Aorta (tissue), 5 donors: ENCODE measurements at regions not wholly inside any gene's neighbourhood (a gene's known extent, or its start where the extent isn't known, plus 50 kb on each side); places are given as distances from the start of the nearest gene placed in this dataset.
"Not testable (repeated sequence)": the region's sequence is repeated elsewhere in the genome, so short reads cannot be mapped to it uniquely, and the experiment has no call there.

Experiments used
- ATAC-seq: fragments of 200-7000 bp; cut with Tn5 transposase; one replicate; pipeline ENCODE4 v1.9.1; 2022; ENCODE audit warnings: moderate library complexity; ENCODE audit not compliant: low FRiP score
- DNase-seq, 2 donors: peaks; one replicate each; pipeline ENCODE4 v3.0.0-alpha.2; 2020
- H3K27ac ChIP-seq, 2 donors: one replicate each; pipeline ENCODE4 v1.5.1; 2013; ENCODE audit warnings: low read length in 2 of 2, mild to moderate bottlenecking in 2 of 2, moderate library complexity in 2 of 2, control low read depth in 1 of 2, inconsistent platforms in 1 of 2, low read depth in 1 of 2
- H3K27me3 ChIP-seq, 2 donors: one replicate each; pipeline ENCODE4 v1.6.1; 2013; ENCODE audit warnings: control low read depth in 1 of 2, low read length in 1 of 2, mild to moderate bottlenecking in 1 of 2, moderate library complexity in 1 of 2; ENCODE audit not compliant: insufficient read depth in 2 of 2, control insufficient read depth in 1 of 2
- H3K36me3 ChIP-seq, 2 donors: one replicate each; pipeline ENCODE4 v1.6.1; 2013; ENCODE audit warnings: control low read depth in 1 of 2, low read length in 1 of 2, mild to moderate bottlenecking in 1 of 2; ENCODE audit not compliant: insufficient read depth in 2 of 2, control insufficient read depth in 1 of 2
- H3K4me1 ChIP-seq, 2 donors: one replicate each; pipeline ENCODE4 v1.6.1; 2013; ENCODE audit warnings: low read length in 2 of 2, control low read depth in 1 of 2, mild to moderate bottlenecking in 1 of 2, moderate library complexity in 1 of 2; ENCODE audit not compliant: insufficient read depth in 2 of 2, control insufficient read depth in 1 of 2
- H3K4me3 ChIP-seq, 2 donors: one replicate each; pipeline ENCODE4 v1.5.1; 2013; ENCODE audit warnings: low read length in 2 of 2, control low read depth in 1 of 2, mild to moderate bottlenecking in 1 of 2
- H3K9me3 ChIP-seq: one replicate; pipeline ENCODE4 v1.6.1; 2013; ENCODE audit warnings: mild to moderate bottlenecking, low read length; ENCODE audit not compliant: control insufficient read depth
- WGBS, 2 donors: extraction: QIAGEN DNeasy Blood & Tissue Kit; methylation state at CpG; one replicate each; pipeline ENCODE4 v1.1.7; 2013; 5-methylcytosine and 5-hydroxymethylcytosine counted together
- intact Hi-C, 2 donors: fragments of 100-400 bp; cut with DNase I; formaldehyde crosslinking; loops; one replicate each; pipeline versions ENCODE4 v1.14.2 to v1.15.0; 2022
- donor health status: healthy with polysubstance abuse.
- donor health status: Bipolar disorder and iron deficiency.
- donor health status: DM: no; HTN: no; CAD: no.
- donor health status: DM: no; HTN: no; CAD: no.
- donor health status: DM: yes; HTN: yes; CAD: no.

DNA sequence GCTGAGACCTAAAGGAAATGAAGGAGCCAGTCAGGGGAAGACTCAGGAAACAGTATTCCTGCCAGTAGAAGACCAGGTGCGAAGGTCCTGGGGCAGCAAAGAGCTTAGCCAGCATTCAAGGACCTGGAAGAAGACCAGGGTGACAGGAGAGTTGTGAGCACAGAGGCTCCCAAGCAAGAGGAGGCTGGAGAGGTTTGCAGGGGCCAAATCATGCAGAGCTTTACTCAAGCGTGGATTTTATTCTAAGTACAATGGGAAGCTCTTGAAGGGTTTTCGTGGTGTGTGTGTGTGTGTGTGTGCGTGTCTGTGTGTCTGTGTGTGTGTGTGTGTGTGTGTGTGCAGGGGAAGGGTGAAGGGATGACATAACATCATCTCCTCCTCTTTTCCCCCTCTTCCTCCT lies 200.7 kb upstream of the IRF2BP2 start:
- H3K9me3 ChIP-seq, ATAC-seq, H3K27me3 ChIP-seq, intact Hi-C loops, H3K4me3 ChIP-seq, H3K4me1 ChIP-seq, H3K36me3 ChIP-seq, H3K27ac ChIP-seq, DNase-seq: not testable (repeated sequence)
- 72 to 100% methylated on average over 1 to 4 of the region's 4 CpGs for WGBS, 2 donors

DNA sequence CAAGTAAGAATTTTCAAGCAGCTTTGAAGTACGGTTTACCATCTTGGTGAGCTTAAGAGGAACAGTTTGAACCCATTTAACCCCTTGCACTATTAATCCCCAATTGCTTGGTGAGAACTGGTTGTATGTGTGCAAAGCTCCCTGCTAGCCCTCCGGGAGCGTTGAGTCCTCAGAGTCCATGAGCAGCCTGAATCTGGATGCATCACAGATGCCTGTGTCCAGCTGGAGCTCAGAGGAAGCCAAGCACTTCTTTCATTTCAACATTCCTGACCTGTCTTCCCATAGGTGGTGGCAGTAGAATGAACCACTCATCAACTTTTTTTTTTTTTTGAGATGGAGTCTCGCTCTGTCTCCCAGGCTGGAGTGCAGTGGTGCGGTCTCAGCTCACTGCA lies 199.9 kb upstream of the IRF2BP2 start:
- intact Hi-C loops = not testable (repeated sequence)

DNA sequence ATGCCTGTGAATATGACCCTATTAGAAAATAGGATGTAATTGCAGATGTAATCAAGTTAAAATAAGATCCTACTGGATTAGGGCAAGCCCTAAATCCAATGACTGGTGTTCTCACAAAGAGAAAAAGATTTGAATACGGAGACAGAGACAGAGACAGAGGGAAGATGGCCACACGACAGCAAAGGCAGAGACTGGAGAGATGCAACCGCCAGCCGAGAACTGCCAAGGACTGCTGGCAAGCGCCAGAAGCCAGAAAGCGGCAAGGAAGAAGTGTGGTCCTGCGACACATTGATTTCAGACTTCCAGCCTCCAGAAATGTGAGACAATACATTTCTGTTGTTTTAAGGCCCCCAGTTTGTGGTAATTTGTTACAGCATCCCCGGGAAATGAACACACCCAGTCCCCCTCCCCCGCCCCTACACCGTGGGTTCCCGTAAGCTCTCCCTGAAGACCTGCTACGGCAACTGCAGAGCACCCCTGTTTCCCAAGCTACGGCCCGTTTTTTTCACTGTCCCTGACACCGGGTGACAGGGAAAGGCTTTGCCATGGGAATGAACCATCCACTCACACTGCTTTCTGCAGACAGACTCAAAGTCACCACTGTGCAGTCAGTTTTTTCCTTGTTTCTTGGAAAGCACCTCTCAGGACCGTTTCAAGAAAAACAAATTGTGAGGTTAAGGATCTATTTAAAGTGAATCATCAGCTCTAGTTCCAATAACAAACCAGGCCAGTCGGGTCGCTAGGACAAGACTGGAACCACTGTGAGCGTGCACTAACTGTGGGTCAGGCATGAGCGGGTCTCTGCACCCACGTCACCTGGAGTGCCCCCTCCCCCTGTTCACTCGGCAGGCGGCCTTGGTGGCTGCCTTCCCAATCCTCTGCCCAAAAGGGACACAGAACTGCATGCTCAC lies 199.2 kb upstream of the IRF2BP2 start:
- H3K9me3 ChIP-seq, H3K36me3 ChIP-seq, H3K4me1 ChIP-seq, H3K4me3 ChIP-seq, intact Hi-C loops, H3K27me3 ChIP-seq: not testable (repeated sequence)
- 5 to 8% methylated on average over 13 to 15 of the region's 23 CpGs for WGBS, 2 donors
- peak; percentile 72 to 82 for DNase-seq
- ATAC-seq = peak; percentile 81
- H3K27ac ChIP-seq = peak overlapping the region in 1 of 2 donors; percentile 28

More for the DNA sequence above, 199.9 kb upstream of the IRF2BP2 start:
- not testable (repeated sequence) for H3K4me3 ChIP-seq, H3K36me3 ChIP-seq, H3K27me3 ChIP-seq, H3K9me3 ChIP-seq, H3K4me1 ChIP-seq, DNase-seq, ATAC-seq
- peak overlapping the region in 1 of 2 donors; percentile 28 for H3K27ac ChIP-seq
- 18 to 44% methylated on average over 3 to 5 of the region's 5 CpGs for WGBS, 2 donors

DNA sequence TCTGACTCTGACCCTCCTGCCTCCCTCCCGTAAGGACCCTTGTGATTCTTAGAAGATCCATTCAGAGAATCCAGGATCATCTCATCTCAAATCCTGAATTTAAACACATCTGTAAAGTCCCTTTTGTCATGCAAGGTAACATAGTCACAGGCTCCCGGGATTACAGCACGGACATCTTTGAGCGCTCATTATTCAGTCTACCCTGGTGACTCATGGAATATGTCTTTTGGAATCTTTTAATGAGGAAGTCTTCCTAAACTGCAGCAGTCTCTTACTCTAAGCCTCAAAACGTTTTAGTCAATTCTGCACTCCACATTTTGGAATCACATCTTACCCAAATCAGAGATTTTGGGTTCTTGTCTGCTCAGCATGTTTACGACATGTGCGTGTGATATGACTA lies 198.5 kb upstream of the IRF2BP2 start:
- ATAC-seq = peak; percentile 58
- H3K4me1 ChIP-seq, DNase-seq, H3K9me3 ChIP-seq, H3K27me3 ChIP-seq, intact Hi-C loops, H3K36me3 ChIP-seq, H3K27ac ChIP-seq, H3K4me3 ChIP-seq: not testable (repeated sequence)
- 28 to 40% methylated on average over 3 to 4 of the region's 7 CpGs for WGBS, 2 donors

DNA sequence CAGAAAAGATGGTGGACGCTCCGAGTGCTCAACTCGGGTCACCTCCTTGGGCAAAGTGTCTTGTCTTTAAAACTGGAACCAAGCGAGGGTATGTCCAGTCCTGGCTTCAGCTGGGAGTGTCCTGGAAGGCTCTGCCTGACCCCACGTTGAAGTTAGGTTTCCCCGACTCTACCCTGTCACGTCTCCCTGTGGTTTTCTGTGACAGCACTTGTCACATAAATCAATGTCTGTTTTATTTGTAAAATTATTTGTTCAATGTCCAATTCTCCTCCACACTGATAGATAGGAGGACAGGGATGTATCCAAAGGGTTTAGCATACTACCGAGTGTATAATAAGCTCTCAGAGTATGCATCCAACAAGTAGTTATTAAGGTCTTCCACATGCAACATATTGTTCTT lies 197.7 kb upstream of the IRF2BP2 start:
- intact Hi-C loops, H3K4me3 ChIP-seq, H3K4me1 ChIP-seq, DNase-seq, ATAC-seq, H3K9me3 ChIP-seq, H3K36me3 ChIP-seq, H3K27ac ChIP-seq, H3K27me3 ChIP-seq: not testable (repeated sequence)
- 82 to 86% methylated on average over 3 of the region's 8 CpGs for WGBS, 2 donors

DNA sequence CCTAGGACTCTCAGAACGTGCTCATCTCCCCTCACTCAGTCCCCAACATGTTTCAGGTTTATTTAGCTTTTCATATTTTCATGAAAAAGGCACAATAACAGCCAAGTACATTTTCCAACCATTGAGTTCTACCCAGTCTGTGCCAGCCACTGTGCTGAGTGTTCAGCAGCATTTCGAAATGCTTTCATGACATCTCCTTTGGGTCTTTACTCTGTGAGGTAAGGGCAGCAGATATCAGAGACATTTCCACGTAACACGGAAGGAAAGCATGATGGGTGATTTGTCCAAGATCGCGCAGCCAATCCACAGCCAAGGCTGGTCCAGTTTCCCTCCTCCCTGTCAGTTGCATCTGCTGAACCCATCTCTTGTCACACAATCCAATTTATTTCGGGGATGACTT lies 192.6 kb upstream of the IRF2BP2 start:
- H3K4me1 ChIP-seq, H3K4me3 ChIP-seq, ATAC-seq, H3K27me3 ChIP-seq, H3K27ac ChIP-seq, intact Hi-C loops, H3K9me3 ChIP-seq, H3K36me3 ChIP-seq: not testable (repeated sequence)
- peak in 1 of 2 donors; percentile 13 for DNase-seq
- WGBS, 2 donors = 96 to 97% methylated on average over 7 of the region's 7 CpGs

DNA sequence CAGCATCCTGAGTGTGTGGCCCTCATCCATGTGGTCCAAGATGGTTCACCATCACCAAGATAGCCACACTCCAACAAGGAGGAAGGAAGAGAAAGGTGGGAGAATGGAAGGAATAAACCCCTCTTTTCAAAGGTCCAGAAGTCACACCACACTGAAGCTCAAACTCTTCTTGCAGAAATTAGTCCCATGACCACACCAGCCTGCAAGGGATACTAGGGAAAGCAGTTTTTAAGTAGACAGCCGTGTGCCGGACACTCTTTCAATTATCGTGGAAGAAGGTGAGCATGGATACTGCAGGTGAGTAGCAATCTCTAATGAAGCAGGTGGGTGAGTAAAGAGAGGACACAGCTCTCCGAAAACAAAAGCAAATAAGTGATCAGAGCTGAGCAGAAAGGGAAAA lies 191.7 kb upstream of the IRF2BP2 start:
- 94 to 97% methylated on average over 4 of the region's 4 CpGs for WGBS, 2 donors
- DNase-seq = peak in 1 of 2 donors; percentile 22

DNA sequence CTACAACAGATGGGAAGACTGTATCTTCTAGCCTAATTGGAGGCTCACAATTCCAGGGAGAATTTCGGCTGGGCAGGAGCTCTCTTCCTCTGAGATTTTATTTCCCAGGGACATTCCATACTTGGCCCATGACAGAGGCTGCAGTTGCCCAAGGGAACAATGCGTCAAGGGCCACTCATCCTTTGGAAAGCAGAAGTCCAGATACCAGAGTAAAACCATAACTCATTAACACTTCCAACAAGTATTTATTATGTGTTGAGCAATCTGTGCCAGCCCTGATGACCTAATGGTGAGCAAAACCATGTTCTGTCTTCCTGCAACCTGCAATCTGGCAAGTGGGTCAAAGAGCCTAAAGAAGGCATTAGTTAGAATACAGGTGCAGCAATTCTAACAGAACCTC lies 191.2 kb upstream of the IRF2BP2 start:
- DNase-seq, H3K4me3 ChIP-seq, H3K27ac ChIP-seq, ATAC-seq, intact Hi-C loops, H3K36me3 ChIP-seq, H3K27me3 ChIP-seq, H3K4me1 ChIP-seq, H3K9me3 ChIP-seq: not testable (repeated sequence)
- no CpG with 5 or more reads among the region's 2 CpGs for WGBS, 2 donors

More for the DNA sequence above, 191.7 kb upstream of the IRF2BP2 start:
- H3K4me3 ChIP-seq, H3K27me3 ChIP-seq, H3K9me3 ChIP-seq, ATAC-seq, intact Hi-C loops, H3K27ac ChIP-seq, H3K36me3 ChIP-seq, H3K4me1 ChIP-seq: not testable (repeated sequence)

DNA sequence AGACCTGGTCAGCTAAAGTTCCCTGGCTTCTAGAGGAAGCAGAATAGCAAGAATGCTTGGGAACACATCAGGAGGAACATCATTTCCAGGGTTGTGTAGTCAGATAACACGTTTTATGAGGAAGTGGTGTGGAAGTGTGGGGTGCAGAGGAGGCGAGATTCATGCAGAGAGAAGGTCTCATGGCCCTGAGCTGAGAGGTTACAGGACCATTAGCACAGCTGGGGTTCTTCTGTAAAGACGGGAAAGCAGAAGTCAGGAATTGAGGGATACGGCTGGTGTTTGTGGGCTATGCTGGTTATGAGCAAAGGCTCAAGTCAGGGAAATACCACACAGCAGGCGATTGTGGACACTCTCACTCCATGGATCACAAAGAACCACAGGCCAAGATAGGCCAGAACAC lies 190.6 kb upstream of the IRF2BP2 start:
- intact Hi-C loops, H3K9me3 ChIP-seq, DNase-seq, ATAC-seq, H3K36me3 ChIP-seq, H3K4me1 ChIP-seq, H3K27me3 ChIP-seq, H3K27ac ChIP-seq, H3K4me3 ChIP-seq: not testable (repeated sequence)
- 93 to 94% methylated on average over 4 of the region's 5 CpGs for WGBS, 2 donors
